ENCODE measurements at regions not wholly inside any gene's neighbourhood (a gene's known extent, or its start where the extent isn't known, plus 50 kb on each side); places are given as distances from the start of the nearest gene placed in this dataset.
"Not testable (repeated sequence)": the region's sequence is repeated elsewhere in the genome, so short reads cannot be mapped to it uniquely, and the experiment has no call there.

- DNase-seq (ENCODE audit: low read depth, low spot score): no peak
- no peak overlapping the region for H3K9ac ChIP-seq (ENCODE audit: insufficient read length)
Observed at GRCh38 chr7:51601461-51601860, 284.9 kb upstream of the COBL start.

GRCh38 chr7:51599935-51600334, 283.3 kb upstream of the COBL start:
- not testable (repeated sequence) for H3K9me3 ChIP-seq (ENCODE audit: low read depth, low read length); H3K9ac ChIP-seq (ENCODE audit: insufficient read length); H3K4me3 ChIP-seq; H3K27ac ChIP-seq; DNase-seq (ENCODE audit: low read depth, low spot score); H3K36me3 ChIP-seq (ENCODE audit: insufficient read depth, low read length)

More at GRCh38 chr7:51601461-51601860, 284.9 kb upstream of the COBL start:
- H3K9me3 ChIP-seq (ENCODE audit: low read depth, low read length): no peaks in the 10 kb centered on the region
- H3K27ac ChIP-seq: no peak overlapping the region
- H3K4me3 ChIP-seq: no peak overlapping the region
- no peaks in the 10 kb centered on the region for H3K36me3 ChIP-seq (ENCODE audit: insufficient read depth, low read length)
- TF ChIP-seq POLR2AphosphoS5 (IDR thresholded peaks at IDR 0.05; ENCODE audit: borderline replicate concordance, low read depth, low read length): no peak
- no peak for TF ChIP-seq EZH2 (IDR thresholded peaks at IDR 0.05)
- no peak for TF ChIP-seq FOXP2 (optimal IDR thresholded peaks at IDR 0.05; ENCODE audit: control extremely low read depth, extremely low read length, insufficient read depth)

- Histone ChIP-seq H3K9me3 (ENCODE audit: low read depth, low read length) (no peaks in the 10 kb centered on the region), H3K4me3 (no peak overlapping the region), H3K36me3 (ENCODE audit: insufficient read depth, low read length) (no peaks in the 10 kb centered on the region), H3K9ac (ENCODE audit: insufficient read length) (no peak overlapping the region), H3K27ac (no peak overlapping the region)
- TF ChIP-seq EZH2 (IDR thresholded peaks at IDR 0.05) (no peak), FOXP2 (optimal IDR thresholded peaks at IDR 0.05; ENCODE audit: control extremely low read depth, extremely low read length, insufficient read depth) (no peak), POLR2AphosphoS5 (IDR thresholded peaks at IDR 0.05; ENCODE audit: borderline replicate concordance, low read depth, low read length) (no peak)
- no peak for DNase-seq (ENCODE audit: low read depth, low spot score)
Observed at GRCh38 chr7:51593628-51594027, 277.0 kb upstream of the COBL start.

- Histone ChIP-seq H3K4me3 (no peak overlapping the region), H3K27ac (no peak overlapping the region), H3K9ac (ENCODE audit: insufficient read length) (no peak overlapping the region), H3K9me3 (ENCODE audit: low read depth, low read length) (no peaks in the 10 kb centered on the region), H3K36me3 (ENCODE audit: insufficient read depth, low read length) (no peaks in the 10 kb centered on the region)
- TF ChIP-seq POLR2AphosphoS5 (IDR thresholded peaks at IDR 0.05; ENCODE audit: borderline replicate concordance, low read depth, low read length) (no peak), FOXP2 (optimal IDR thresholded peaks at IDR 0.05; ENCODE audit: control extremely low read depth, extremely low read length, insufficient read depth) (no peak), EZH2 (IDR thresholded peaks at IDR 0.05) (no peak)
- DNase-seq (ENCODE audit: low read depth, low spot score): no peak
Observed at GRCh38 chr7:51592842-51593599, 276.4 kb upstream of the COBL start.

- Histone ChIP-seq H3K9me3 (ENCODE audit: low read depth, low read length) (no peaks in the 10 kb centered on the region), H3K36me3 (ENCODE audit: insufficient read depth, low read length) (no peaks in the 10 kb centered on the region), H3K27ac (no peak overlapping the region), H3K4me3 (no peak overlapping the region), H3K9ac (ENCODE audit: insufficient read length) (no peak overlapping the region)
- no peak for TF ChIP-seq POLR2AphosphoS5 (IDR thresholded peaks at IDR 0.05; ENCODE audit: borderline replicate concordance, low read depth, low read length)
- TF ChIP-seq EZH2 (IDR thresholded peaks at IDR 0.05): no peak
- TF ChIP-seq FOXP2 (optimal IDR thresholded peaks at IDR 0.05; ENCODE audit: control extremely low read depth, extremely low read length, insufficient read depth): no peak
- no peak for DNase-seq (ENCODE audit: low read depth, low spot score)
Observed at GRCh38 chr7:51591223-51591622, 274.6 kb upstream of the COBL start.

GRCh38 chr7:51590746-51591145, 274.1 kb upstream of the COBL start:
- DNase-seq (ENCODE audit: low read depth, low spot score): no peak
- TF ChIP-seq FOXP2 (optimal IDR thresholded peaks at IDR 0.05; ENCODE audit: control extremely low read depth, extremely low read length, insufficient read depth) (no peak), EZH2 (IDR thresholded peaks at IDR 0.05) (no peak), POLR2AphosphoS5 (IDR thresholded peaks at IDR 0.05; ENCODE audit: borderline replicate concordance, low read depth, low read length) (no peak)
- no peaks in the 10 kb centered on the region for H3K9me3 ChIP-seq (ENCODE audit: low read depth, low read length)
- no peak overlapping the region for H3K9ac ChIP-seq (ENCODE audit: insufficient read length)
- H3K27ac ChIP-seq: no peak overlapping the region
- H3K4me3 ChIP-seq: no peak overlapping the region
- no peaks in the 10 kb centered on the region for H3K36me3 ChIP-seq (ENCODE audit: insufficient read depth, low read length)

- Histone ChIP-seq H3K9me3 (ENCODE audit: low read depth, low read length) (no peaks in the 10 kb centered on the region), H3K4me3 (no peak overlapping the region)
- DNase-seq (ENCODE audit: low read depth, low spot score): no peak
Observed at GRCh38 chr7:51589111-51589510, 272.5 kb upstream of the COBL start.

GRCh38 chr7:51587604-51588003, 271.0 kb upstream of the COBL start:
- Histone ChIP-seq H3K9me3 (ENCODE audit: low read depth, low read length) (no peaks in the 10 kb centered on the region), H3K36me3 (ENCODE audit: insufficient read depth, low read length) (no peaks in the 10 kb centered on the region), H3K27ac (no peak overlapping the region), H3K9ac (ENCODE audit: insufficient read length) (no peak overlapping the region), H3K4me3 (no peak overlapping the region)
- DNase-seq (ENCODE audit: low read depth, low spot score): no peak
- TF ChIP-seq FOXP2 (optimal IDR thresholded peaks at IDR 0.05; ENCODE audit: control extremely low read depth, extremely low read length, insufficient read depth): no peak
- no peak for TF ChIP-seq POLR2AphosphoS5 (IDR thresholded peaks at IDR 0.05; ENCODE audit: borderline replicate concordance, low read depth, low read length)
- TF ChIP-seq EZH2 (IDR thresholded peaks at IDR 0.05): no peak

More at GRCh38 chr7:51589111-51589510, 272.5 kb upstream of the COBL start:
- H3K27ac ChIP-seq: no peak overlapping the region
- no peaks in the 10 kb centered on the region for H3K36me3 ChIP-seq (ENCODE audit: insufficient read depth, low read length)
- no peak for TF ChIP-seq POLR2AphosphoS5 (IDR thresholded peaks at IDR 0.05; ENCODE audit: borderline replicate concordance, low read depth, low read length)
- no peak for TF ChIP-seq FOXP2 (optimal IDR thresholded peaks at IDR 0.05; ENCODE audit: control extremely low read depth, extremely low read length, insufficient read depth)
- TF ChIP-seq EZH2 (IDR thresholded peaks at IDR 0.05): no peak
- no peak overlapping the region for H3K9ac ChIP-seq (ENCODE audit: insufficient read length)

GRCh38 chr7:51577390-51577789, 260.8 kb upstream of the COBL start:
- Histone ChIP-seq H3K9me3 (ENCODE audit: low read depth, low read length) (no peaks in the 10 kb centered on the region), H3K27ac (no peak overlapping the region), H3K9ac (ENCODE audit: insufficient read length) (no peak overlapping the region), H3K4me3 (no peak overlapping the region), H3K36me3 (ENCODE audit: insufficient read depth, low read length) (no peaks in the 10 kb centered on the region)
- DNase-seq (ENCODE audit: low read depth, low spot score): no peak
- no peak for TF ChIP-seq POLR2AphosphoS5 (IDR thresholded peaks at IDR 0.05; ENCODE audit: borderline replicate concordance, low read depth, low read length)
- TF ChIP-seq FOXP2 (optimal IDR thresholded peaks at IDR 0.05; ENCODE audit: control extremely low read depth, extremely low read length, insufficient read depth): no peak
- TF ChIP-seq EZH2 (IDR thresholded peaks at IDR 0.05): no peak
